GM12892 (cell line): ENCODE measurements at regions not wholly inside any gene's neighbourhood (a gene's known extent, or its start where the extent isn't known, plus 50 kb on each side); places are given as distances from the start of the nearest gene placed in this dataset.

Source experiments
- POLR2A ChIP-seq: IDR thresholded peaks from 2 replicates; pipeline ENCODE4 v1.6.1; 2011; ENCODE audit warnings: low read depth, low read length, control low read depth
- POLR2AphosphoS5 ChIP-seq: IDR thresholded peaks from 2 replicates; pipeline ENCODE4 v1.6.1; 2011; ENCODE audit warnings: low read depth, low read length, control low read depth
- TAF1 ChIP-seq: IDR thresholded peaks from 2 replicates; pipeline ENCODE4 v1.6.1; 2011; ENCODE audit warnings: low read depth, mild to moderate bottlenecking, control low read depth, low read length, borderline replicate concordance

DNA sequence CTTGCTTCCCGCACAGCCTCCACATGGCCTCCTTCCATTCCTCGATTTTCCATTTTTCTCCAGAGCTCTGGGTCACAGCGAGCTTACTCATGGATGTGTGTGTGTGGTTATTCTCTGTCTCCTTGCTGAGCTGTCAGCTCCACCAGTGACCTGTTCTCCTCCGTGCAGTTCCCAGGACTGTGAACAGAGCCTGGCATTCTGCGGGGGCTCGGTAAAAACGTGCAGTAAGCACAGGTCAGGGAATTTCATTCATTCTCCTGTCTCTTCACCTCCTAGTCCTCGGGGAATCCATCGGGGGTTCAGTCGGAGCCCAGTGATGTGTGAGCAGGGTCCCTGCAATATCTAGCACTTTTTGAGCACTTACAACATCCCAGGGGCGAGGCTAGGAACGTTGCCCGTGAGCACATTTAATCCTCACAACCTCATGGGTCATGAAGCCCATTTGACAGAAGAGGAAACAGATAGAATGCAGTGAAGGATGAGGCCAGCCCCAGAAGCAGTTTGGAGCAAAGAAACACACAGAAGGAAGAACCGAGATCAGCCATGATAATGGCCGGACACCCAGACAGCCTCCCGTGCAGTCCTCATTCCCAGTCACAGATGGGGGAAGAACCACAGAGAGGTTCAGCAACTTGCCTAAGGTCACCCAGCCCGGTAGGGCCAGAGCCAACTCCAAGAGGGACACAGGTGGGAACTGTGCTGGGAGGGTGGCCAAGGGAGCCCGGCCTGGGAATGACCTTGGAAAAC lies 183.2 kb upstream of the GSE1 start:
- TF ChIP-seq POLR2A = no peak
- no peak for TF ChIP-seq POLR2AphosphoS5
- no peak for TF ChIP-seq TAF1
